Retinal pigment epithelial cell (primary cell): ENCODE measurements at regions not wholly inside any gene's neighbourhood (a gene's known extent, or its start where the extent isn't known, plus 50 kb on each side); places are given as distances from the start of the nearest gene placed in this dataset.
"Not testable (repeated sequence)": the region's sequence is repeated elsewhere in the genome, so short reads cannot be mapped to it uniquely, and the experiment has no call there.

Experiments used
- DNase-seq: peaks from one replicate; pipeline ENCODE4 v3.0.0-alpha.2; 2010; ENCODE audit warnings: low read depth
- H3K4me3 ChIP-seq: 2 replicates; pipeline ENCODE4 v1.5.1; 2011; ENCODE audit warnings: mild to moderate bottlenecking, low read length, control low read depth, moderate library complexity
- CTCF ChIP-seq: conservative IDR thresholded peaks from 2 replicates; pipeline ENCODE4 v1.5.1; 2011; ENCODE audit warnings: low read depth, low read length, control low read depth, inconsistent platforms

- no peak for TF ChIP-seq CTCF
- no peak for DNase-seq
- no peak overlapping the region for H3K4me3 ChIP-seq
These were observed 468.2 kb downstream of the XYLT1 start for GRCh38 chr16:17002565-17002964.

- H3K4me3 ChIP-seq, DNase-seq: not testable (repeated sequence)
These were observed 464.8 kb downstream of the XYLT1 start for GRCh38 chr16:17005963-17006362.

- TF ChIP-seq CTCF = no peak
- no peak for DNase-seq
- no peak overlapping the region for H3K4me3 ChIP-seq
These were observed 459.0 kb downstream of the XYLT1 start for GRCh38 chr16:17011712-17012111.

- DNase-seq = no peak
- TF ChIP-seq CTCF = no peak
- no peak overlapping the region for H3K4me3 ChIP-seq
These were observed 457.7 kb downstream of the XYLT1 start for GRCh38 chr16:17013038-17013437.

GRCh38 chr16:17014484-17015121 lies 456.2 kb downstream of the XYLT1 start:
- TF ChIP-seq CTCF = no peak
- DNase-seq = no peak
- no peak overlapping the region for H3K4me3 ChIP-seq

- no peak overlapping the region for H3K4me3 ChIP-seq
- DNase-seq = no peak
- no peak for TF ChIP-seq CTCF
These were observed 455.1 kb downstream of the XYLT1 start for GRCh38 chr16:17015702-17016101.

GRCh38 chr16:17017442-17017841 lies 453.3 kb downstream of the XYLT1 start:
- no peak overlapping the region for H3K4me3 ChIP-seq
- no peak for TF ChIP-seq CTCF
- no peak for DNase-seq

GRCh38 chr16:17018585-17018939 lies 452.2 kb downstream of the XYLT1 start:
- no peak overlapping the region for H3K4me3 ChIP-seq
- TF ChIP-seq CTCF = no peak
- no peak for DNase-seq
